COLO668 (cell line): ENCODE measurements at regions not wholly inside any gene's neighbourhood (a gene's known extent, or its start where the extent isn't known, plus 50 kb on each side); places are given as distances from the start of the nearest gene placed in this dataset.
"Not testable (repeated sequence)": the region's sequence is repeated elsewhere in the genome, so short reads cannot be mapped to it uniquely, and the experiment has no call there.

Source experiments
- DNase-seq: peaks from one replicate; lab custom pipeline; 2025; ENCODE audit not compliant: unreplicated experiment; lab: John Stamatoyannopoulos, UW

GRCh38 chr4:89506866-89507491 lies 199.4 kb upstream of the GPRIN3 start:
- DNase-seq = no peak

GRCh38 chr4:89502581-89502980 lies 195.0 kb upstream of the GPRIN3 start:
- no peak for DNase-seq

GRCh38 chr4:89497517-89498308 lies 190.1 kb upstream of the GPRIN3 start:
- no peak for DNase-seq

- no peak for DNase-seq
These were observed 189.3 kb upstream of the GPRIN3 start for GRCh38 chr4:89496851-89497250.

- DNase-seq = no peak
These were observed 185.8 kb upstream of the GPRIN3 start for GRCh38 chr4:89493367-89493766.

GRCh38 chr4:89492581-89493071 lies 185.0 kb upstream of the GPRIN3 start:
- no peak for DNase-seq

- no peak for DNase-seq
These were observed 184.2 kb upstream of the GPRIN3 start for GRCh38 chr4:89491761-89492160.

- DNase-seq = not testable (repeated sequence)
These were observed 182.4 kb upstream of the GPRIN3 start for GRCh38 chr4:89489921-89490431.

- DNase-seq = no peak
These were observed 181.8 kb upstream of the GPRIN3 start for GRCh38 chr4:89489338-89489771.

- DNase-seq = no peak
These were observed 181.1 kb upstream of the GPRIN3 start for GRCh38 chr4:89488736-89489135.

GRCh38 chr4:89486673-89487072 lies 179.1 kb upstream of the GPRIN3 start:
- DNase-seq = no peak

GRCh38 chr4:89486042-89486441 lies 178.4 kb upstream of the GPRIN3 start:
- DNase-seq = no peak

- DNase-seq = no peak
These were observed 176.2 kb upstream of the GPRIN3 start for GRCh38 chr4:89483833-89484232.

GRCh38 chr4:89482926-89483595 lies 175.5 kb upstream of the GPRIN3 start:
- DNase-seq = no peak

- peak; percentile 18 for DNase-seq
These were observed 174.7 kb upstream of the GPRIN3 start for GRCh38 chr4:89482251-89482650.

- no peak for DNase-seq
These were observed 162.4 kb upstream of the GPRIN3 start for GRCh38 chr4:89469930-89470375.

- no peak for DNase-seq
These were observed 161.9 kb upstream of the GPRIN3 start for GRCh38 chr4:89469516-89469915.

GRCh38 chr4:89468602-89469001 lies 161.0 kb upstream of the GPRIN3 start:
- no peak for DNase-seq

GRCh38 chr4:89463341-89463740 lies 155.7 kb upstream of the GPRIN3 start:
- no peak for DNase-seq

- no peak for DNase-seq
These were observed 139.9 kb upstream of the GPRIN3 start for GRCh38 chr4:89447543-89447942.

- DNase-seq = no peak
These were observed 138.6 kb upstream of the GPRIN3 start for GRCh38 chr4:89446193-89446592.

GRCh38 chr4:89439533-89439932 lies 131.9 kb upstream of the GPRIN3 start:
- DNase-seq = no peak
